ENCODE measurements at regions not wholly inside any gene's neighbourhood (a gene's known extent, or its start where the extent isn't known, plus 50 kb on each side); places are given as distances from the start of the nearest gene placed in this dataset.

DNA sequence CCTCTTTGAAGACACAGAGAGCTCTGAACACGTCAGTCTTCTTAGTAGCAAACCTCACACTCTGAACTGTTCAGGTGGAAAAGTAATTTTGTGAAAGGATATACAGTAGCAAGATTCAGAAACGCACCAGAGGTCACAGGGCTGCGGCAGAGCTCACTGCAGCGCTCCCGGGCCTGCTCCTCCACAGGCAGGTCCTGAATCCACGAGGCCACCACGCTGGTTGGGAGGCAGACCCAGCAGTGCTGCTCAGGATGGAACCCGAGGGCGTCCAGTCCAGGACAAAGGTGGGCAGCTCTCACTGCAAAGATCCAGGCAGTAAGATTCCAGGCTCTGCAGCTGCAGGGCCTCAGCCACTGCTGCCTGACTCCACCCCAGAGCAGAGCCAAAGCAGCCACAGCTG is 576.2 kb upstream of the SALL3 start:
- TF ChIP-seq, protein P1, sequence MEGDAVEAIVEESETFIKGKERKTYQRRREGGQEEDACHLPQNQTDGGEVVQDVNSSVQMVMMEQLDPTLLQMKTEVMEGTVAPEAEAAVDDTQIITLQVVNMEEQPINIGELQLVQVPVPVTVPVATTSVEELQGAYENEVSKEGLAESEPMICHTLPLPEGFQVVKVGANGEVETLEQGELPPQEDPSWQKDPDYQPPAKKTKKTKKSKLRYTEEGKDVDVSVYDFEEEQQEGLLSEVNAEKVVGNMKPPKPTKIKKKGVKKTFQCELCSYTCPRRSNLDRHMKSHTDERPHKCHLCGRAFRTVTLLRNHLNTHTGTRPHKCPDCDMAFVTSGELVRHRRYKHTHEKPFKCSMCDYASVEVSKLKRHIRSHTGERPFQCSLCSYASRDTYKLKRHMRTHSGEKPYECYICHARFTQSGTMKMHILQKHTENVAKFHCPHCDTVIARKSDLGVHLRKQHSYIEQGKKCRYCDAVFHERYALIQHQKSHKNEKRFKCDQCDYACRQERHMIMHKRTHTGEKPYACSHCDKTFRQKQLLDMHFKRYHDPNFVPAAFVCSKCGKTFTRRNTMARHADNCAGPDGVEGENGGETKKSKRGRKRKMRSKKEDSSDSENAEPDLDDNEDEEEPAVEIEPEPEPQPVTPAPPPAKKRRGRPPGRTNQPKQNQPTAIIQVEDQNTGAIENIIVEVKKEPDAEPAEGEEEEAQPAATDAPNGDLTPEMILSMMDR (IDR thresholded peaks at IDR 0.05) = no peak
- TF ChIP-seq POLR2A (IDR thresholded peaks at IDR 0.05) = no peak
- TF ChIP-seq POLR2AphosphoS5 (IDR thresholded peaks at IDR 0.05) = no peak
